Left kidney (tissue), 1 donor: ENCODE measurements at regions not wholly inside any gene's neighbourhood (a gene's known extent, or its start where the extent isn't known, plus 50 kb on each side); places are given as distances from the start of the nearest gene placed in this dataset.
"Not testable (repeated sequence)": the region's sequence is repeated elsewhere in the genome, so short reads cannot be mapped to it uniquely, and the experiment has no call there.

Source experiments
- DNase-seq: peaks from one replicate; pipeline ENCODE4 v3.0.0-alpha.2; 2013

- DNase-seq, result no peak
These were observed 123.2 kb upstream of the LNX1 start for GRCh38 chr4:53714236-53715140.

GRCh38 chr4:53713767-53714166, 122.5 kb upstream of the LNX1 start:
- no peak for DNase-seq

- no peak for DNase-seq
These were observed 122.0 kb upstream of the LNX1 start for GRCh38 chr4:53713296-53713695.

- no peak for DNase-seq
These were observed 121.2 kb upstream of the LNX1 start for GRCh38 chr4:53712408-53713020.

GRCh38 chr4:53711926-53712325, 120.6 kb upstream of the LNX1 start:
- no peak for DNase-seq

GRCh38 chr4:53709693-53710092, 118.4 kb upstream of the LNX1 start:
- DNase-seq, result no peak

- no peak for DNase-seq
These were observed 116.2 kb upstream of the LNX1 start for GRCh38 chr4:53707491-53707890.

- peak; percentile 64 for DNase-seq
These were observed 115.2 kb upstream of the LNX1 start for GRCh38 chr4:53706422-53707032.

- no peak for DNase-seq
These were observed 114.7 kb upstream of the LNX1 start for GRCh38 chr4:53705972-53706371.

- DNase-seq, result no peak
These were observed 114.0 kb upstream of the LNX1 start for GRCh38 chr4:53705151-53705764.

GRCh38 chr4:53704329-53704728, 113.0 kb upstream of the LNX1 start:
- no peak for DNase-seq

- no peak for DNase-seq
These were observed 112.0 kb upstream of the LNX1 start for GRCh38 chr4:53703267-53703655.

GRCh38 chr4:53702334-53703266, 111.3 kb upstream of the LNX1 start:
- peak; percentile 71 for DNase-seq

- DNase-seq, result not testable (repeated sequence)
These were observed 110.0 kb upstream of the LNX1 start for GRCh38 chr4:53701260-53701659.

GRCh38 chr4:53699310-53699709, 108.0 kb upstream of the LNX1 start:
- DNase-seq, result not testable (repeated sequence)

GRCh38 chr4:53697016-53697685, 105.9 kb upstream of the LNX1 start:
- no peak for DNase-seq

GRCh38 chr4:53695540-53696463, 104.5 kb upstream of the LNX1 start:
- DNase-seq, result no peak

- DNase-seq, result no peak
These were observed 103.4 kb upstream of the LNX1 start for GRCh38 chr4:53694666-53695065.

- DNase-seq, result no peak
These were observed 102.6 kb upstream of the LNX1 start for GRCh38 chr4:53693909-53694308.

- no peak for DNase-seq
These were observed 102.1 kb upstream of the LNX1 start for GRCh38 chr4:53693408-53693807.
